Neural progenitor cell (in vitro differentiated cells): ENCODE measurements at regions not wholly inside any gene's neighbourhood (a gene's known extent, or its start where the extent isn't known, plus 50 kb on each side); places are given as distances from the start of the nearest gene placed in this dataset.

ENCODE experiments used
- EZH2 ChIP-seq: fragments of 200-600 bp; sonication (generic); IDR thresholded peaks from 2 replicates; pipeline ENCODE4 v1.6.1; 2017; ENCODE audit warnings: antibody characterized with exemption, mild to moderate bottlenecking, moderate library complexity
- TF ChIP-seq, protein P1 (sequence below): fragments of 200-600 bp; sonication (generic); IDR thresholded peaks from 2 replicates; pipeline ENCODE4 v1.5.1; 2017; ENCODE audit warnings: antibody characterized with exemption, mild to moderate bottlenecking

GRCh38 chr22:27146866-27147633 lies 489.7 kb downstream of the MIAT start:
- TF ChIP-seq, protein P1, sequence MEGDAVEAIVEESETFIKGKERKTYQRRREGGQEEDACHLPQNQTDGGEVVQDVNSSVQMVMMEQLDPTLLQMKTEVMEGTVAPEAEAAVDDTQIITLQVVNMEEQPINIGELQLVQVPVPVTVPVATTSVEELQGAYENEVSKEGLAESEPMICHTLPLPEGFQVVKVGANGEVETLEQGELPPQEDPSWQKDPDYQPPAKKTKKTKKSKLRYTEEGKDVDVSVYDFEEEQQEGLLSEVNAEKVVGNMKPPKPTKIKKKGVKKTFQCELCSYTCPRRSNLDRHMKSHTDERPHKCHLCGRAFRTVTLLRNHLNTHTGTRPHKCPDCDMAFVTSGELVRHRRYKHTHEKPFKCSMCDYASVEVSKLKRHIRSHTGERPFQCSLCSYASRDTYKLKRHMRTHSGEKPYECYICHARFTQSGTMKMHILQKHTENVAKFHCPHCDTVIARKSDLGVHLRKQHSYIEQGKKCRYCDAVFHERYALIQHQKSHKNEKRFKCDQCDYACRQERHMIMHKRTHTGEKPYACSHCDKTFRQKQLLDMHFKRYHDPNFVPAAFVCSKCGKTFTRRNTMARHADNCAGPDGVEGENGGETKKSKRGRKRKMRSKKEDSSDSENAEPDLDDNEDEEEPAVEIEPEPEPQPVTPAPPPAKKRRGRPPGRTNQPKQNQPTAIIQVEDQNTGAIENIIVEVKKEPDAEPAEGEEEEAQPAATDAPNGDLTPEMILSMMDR = no peak
- no peak for TF ChIP-seq EZH2
